Ovary (tissue), 7 donors: ENCODE measurements at regions not wholly inside any gene's neighbourhood (a gene's known extent, or its start where the extent isn't known, plus 50 kb on each side); places are given as distances from the start of the nearest gene placed in this dataset.

ENCODE experiments used
- DNase-seq, 5 donors: peaks; one replicate each; pipeline ENCODE4 v3.0.0-alpha.2; 2019 to 2020
- H3K27ac ChIP-seq, 2 donors: fragments of 200-600 bp; one replicate each; pipeline versions ENCODE4 v1.5.1 to v1.8.0; 2019 to 2022
- H3K27me3 ChIP-seq: fragments of 200-600 bp; one replicate; pipeline ENCODE4 v1.8.0; 2022
- H3K36me3 ChIP-seq: fragments of 200-600 bp; sonication (generic); one replicate; pipeline ENCODE4 v1.5.1; 2019
- H3K4me1 ChIP-seq: one replicate; pipeline ENCODE4 v1.8.1; 2013; ENCODE audit warnings: mild to moderate bottlenecking, moderate library complexity; ENCODE audit not compliant: insufficient read depth
- H3K4me3 ChIP-seq: fragments of 200-600 bp; sonication (generic); one replicate; pipeline ENCODE4 v1.5.1; 2017
- H3K9me3 ChIP-seq, 2 donors: fragments of 200-600 bp in 1 of 2; sonication (generic) in 1 of 2; one replicate each; pipeline versions ENCODE4 v1.5.1 to v1.8.1; 2013 to 2019; ENCODE audit warnings: mild to moderate bottlenecking in 1 of 2, moderate library complexity in 1 of 2
- EP300 ChIP-seq: sonication (generic); formaldehyde crosslinking; IDR thresholded peaks from one replicate; pipeline ENCODE4 v1.6.1; 2017; ENCODE audit warnings: antibody characterized with exemption
- POLR2A ChIP-seq: fragments of 450-650 bp; IDR thresholded peaks from one replicate; pipeline ENCODE4 v1.6.1; 2017; ENCODE audit warnings: antibody characterized with exemption, mild to moderate bottlenecking, moderate library complexity
- WGBS, 3 donors: extraction: QIAGEN DNeasy Blood & Tissue Kit in 1 of 3; methylation state at CpG; one replicate each; pipeline versions ENCODE4 v1.1.5 to v1.1.7; 2013 to 2017; 5-methylcytosine and 5-hydroxymethylcytosine counted together
- intact Hi-C, 4 donors: fragments of 100-400 bp; cut with DNase I; formaldehyde crosslinking; loops; one replicate each; pipeline versions ENCODE4 v1.11.0 to v1.15.1; 2022 to 2023
- TF ChIP-seq, protein P1 (sequence below), 3 donors: fragments of 450-650 bp in 2 of 3; fragments of 200-600 bp in 1 of 3; IDR thresholded peaks; one replicate each; pipeline versions ENCODE4 v1.5.1 to v1.8.0; 2016 to 2022; ENCODE audit warnings: antibody characterized with exemption in 3 of 3, mild to moderate bottlenecking in 1 of 3
- donor health status: DM: no; HTN: no; CAD: no; lungs with moderate emphysema.
- donor health status: DM: no; HTN: no; CAD: no.
- donor health status: Bipolar disorder and iron deficiency.
- donor health status: DM: no; HTN: no; CAD: no.
- donor health status: DM: yes; HTN: yes; CAD: no.

DNA sequence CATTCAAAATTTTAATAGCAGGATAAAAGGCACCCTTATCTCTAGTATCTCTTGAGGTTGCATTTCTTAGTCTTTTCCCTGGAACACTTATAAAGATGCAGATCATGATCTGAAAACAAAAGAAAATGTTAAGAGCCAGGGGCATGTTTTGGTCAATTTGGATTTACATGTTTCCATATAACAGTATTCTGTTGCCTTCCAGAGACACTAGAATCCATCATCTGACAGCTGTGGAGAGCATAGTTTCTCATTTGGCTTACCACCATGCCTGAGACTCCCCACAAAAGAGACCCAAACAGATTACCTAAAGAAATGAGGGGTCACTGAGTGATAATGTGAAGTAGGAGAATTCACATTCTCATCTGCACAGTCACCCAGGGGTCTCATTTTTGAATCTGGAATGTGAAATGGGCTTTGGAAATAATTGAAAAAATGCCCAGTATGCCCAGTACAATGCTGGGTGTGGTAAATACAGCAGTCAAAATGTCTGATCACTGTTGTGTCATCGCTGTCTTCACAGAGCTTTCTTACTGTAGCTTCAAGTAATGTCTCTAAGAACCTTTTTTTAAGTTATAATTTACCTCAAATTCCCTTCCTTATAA lies 79.9 kb upstream of the ZBTB20 start:
- H3K9me3 ChIP-seq, result no peaks in the 10 kb centered on the region
- no peak for DNase-seq
- no peaks in the 10 kb centered on the region for H3K36me3 ChIP-seq
- intact Hi-C loops, result no loop called here
- TF ChIP-seq POLR2A (no peak), EP300 (no peak)
- TF ChIP-seq, protein P1, sequence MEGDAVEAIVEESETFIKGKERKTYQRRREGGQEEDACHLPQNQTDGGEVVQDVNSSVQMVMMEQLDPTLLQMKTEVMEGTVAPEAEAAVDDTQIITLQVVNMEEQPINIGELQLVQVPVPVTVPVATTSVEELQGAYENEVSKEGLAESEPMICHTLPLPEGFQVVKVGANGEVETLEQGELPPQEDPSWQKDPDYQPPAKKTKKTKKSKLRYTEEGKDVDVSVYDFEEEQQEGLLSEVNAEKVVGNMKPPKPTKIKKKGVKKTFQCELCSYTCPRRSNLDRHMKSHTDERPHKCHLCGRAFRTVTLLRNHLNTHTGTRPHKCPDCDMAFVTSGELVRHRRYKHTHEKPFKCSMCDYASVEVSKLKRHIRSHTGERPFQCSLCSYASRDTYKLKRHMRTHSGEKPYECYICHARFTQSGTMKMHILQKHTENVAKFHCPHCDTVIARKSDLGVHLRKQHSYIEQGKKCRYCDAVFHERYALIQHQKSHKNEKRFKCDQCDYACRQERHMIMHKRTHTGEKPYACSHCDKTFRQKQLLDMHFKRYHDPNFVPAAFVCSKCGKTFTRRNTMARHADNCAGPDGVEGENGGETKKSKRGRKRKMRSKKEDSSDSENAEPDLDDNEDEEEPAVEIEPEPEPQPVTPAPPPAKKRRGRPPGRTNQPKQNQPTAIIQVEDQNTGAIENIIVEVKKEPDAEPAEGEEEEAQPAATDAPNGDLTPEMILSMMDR (IDR thresholded peaks at IDR 0.05), result no peak
- no peak overlapping the region for H3K4me3 ChIP-seq
- no peaks in the 10 kb centered on the region for H3K4me1 ChIP-seq
- WGBS, 3 donors, result 97 to 98% (median 97%) methylated on average over 1 of the region's 1 CpG
- H3K27ac ChIP-seq, result no peak overlapping the region
- H3K27me3 ChIP-seq, result no peaks in the 10 kb centered on the region

DNA sequence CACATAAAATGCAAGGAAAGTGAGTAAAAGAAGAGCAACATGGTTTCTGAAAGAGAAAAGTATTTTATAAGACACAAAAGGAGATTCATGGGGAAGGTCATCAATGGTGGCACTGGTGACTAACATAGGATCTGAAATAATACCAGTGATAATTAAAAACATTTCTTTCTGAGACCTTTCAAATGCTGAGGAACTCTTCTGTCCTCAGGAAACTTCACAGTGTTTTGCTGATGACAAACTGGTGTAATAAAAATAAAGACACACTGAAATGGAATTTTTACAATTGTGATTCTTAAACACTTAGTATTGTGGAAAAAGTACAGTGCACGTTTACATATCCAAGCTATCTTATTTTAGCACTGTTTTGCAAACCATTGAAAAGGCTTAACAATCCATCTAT lies 80.4 kb upstream of the ZBTB20 start:
- intact Hi-C loops, result no loop called here
- Histone ChIP-seq H3K9me3 (no peaks in the 10 kb centered on the region), H3K27ac (no peak overlapping the region), H3K4me1 (no peaks in the 10 kb centered on the region), H3K27me3 (no peaks in the 10 kb centered on the region), H3K4me3 (no peak overlapping the region), H3K36me3 (no peaks in the 10 kb centered on the region)
- 8 to 36% (median 29%) methylated on average over 1 of the region's 1 CpG for WGBS, 3 donors
- TF ChIP-seq POLR2A, result no peak
- TF ChIP-seq, protein P1 (IDR thresholded peaks at IDR 0.05), result no peak
- no peak for TF ChIP-seq EP300
- no peak for DNase-seq

DNA sequence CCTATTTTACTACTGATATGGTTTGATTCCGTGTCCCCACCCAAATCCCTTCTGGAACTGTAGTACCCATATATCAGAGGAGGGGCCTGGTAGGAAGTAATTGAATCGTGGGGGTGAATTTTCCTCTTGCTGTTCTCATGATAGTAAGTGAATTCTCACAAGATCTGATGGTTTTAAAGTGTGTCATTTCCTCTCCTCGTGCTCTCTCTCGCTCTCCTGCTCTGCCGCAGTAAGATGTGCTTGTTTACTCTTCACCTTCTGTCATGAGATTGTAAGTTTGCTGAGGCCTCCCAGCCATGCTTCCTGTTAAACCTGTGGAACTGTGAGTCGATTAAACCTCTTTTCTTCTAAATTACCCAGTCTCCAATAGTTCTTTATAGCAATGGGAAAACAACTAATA lies 81.2 kb upstream of the ZBTB20 start:
- 85 to 88% (median 86%) methylated on average over 6 of the region's 6 CpGs for WGBS, 3 donors
- TF ChIP-seq POLR2A (no peak), EP300 (no peak)
- TF ChIP-seq, protein P1 (IDR thresholded peaks at IDR 0.05), result no peak
- no peaks in the 10 kb centered on the region for H3K4me1 ChIP-seq
- intact Hi-C loops, result no loop called here
- no peaks in the 10 kb centered on the region for H3K9me3 ChIP-seq
- H3K27me3 ChIP-seq, result no peaks in the 10 kb centered on the region
- H3K36me3 ChIP-seq, result no peaks in the 10 kb centered on the region
- no peak overlapping the region for H3K27ac ChIP-seq
- no peak for DNase-seq
- no peak overlapping the region for H3K4me3 ChIP-seq

DNA sequence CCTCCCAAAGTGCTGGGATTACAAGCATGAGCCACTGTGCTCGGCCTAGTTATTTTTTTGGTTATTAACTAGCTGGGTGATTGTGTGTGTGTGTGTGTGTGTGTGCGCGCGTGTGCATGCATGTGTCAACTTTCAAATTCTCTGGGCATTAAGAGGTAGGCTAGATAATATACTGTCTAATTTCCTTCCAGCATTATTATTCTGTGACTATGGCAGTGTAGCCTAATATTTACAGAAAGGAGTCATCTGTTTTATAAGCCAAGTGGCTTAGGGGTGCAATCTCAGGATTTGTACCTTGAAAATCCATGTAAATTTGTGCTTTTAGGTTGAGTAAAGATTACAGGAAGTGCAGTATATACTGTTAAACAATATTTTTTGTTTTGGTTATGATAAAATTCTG lies 85.1 kb upstream of the ZBTB20 start:
- H3K4me3 ChIP-seq, result no peak overlapping the region
- H3K27me3 ChIP-seq, result no peaks in the 10 kb centered on the region
- H3K27ac ChIP-seq, result no peak overlapping the region
- TF ChIP-seq EP300, result no peak
- TF ChIP-seq, protein P1 (IDR thresholded peaks at IDR 0.05), result no peak
- no peak for TF ChIP-seq POLR2A
- H3K9me3 ChIP-seq, result no peaks in the 10 kb centered on the region
- H3K4me1 ChIP-seq, result no peaks in the 10 kb centered on the region
- intact Hi-C loops, result no loop called here
- H3K36me3 ChIP-seq, result no peaks in the 10 kb centered on the region
- no peak for DNase-seq
- 93 to 99% (median 96%) methylated on average over 4 of the region's 4 CpGs for WGBS, 3 donors
